SK-MEL-5 (cell line): ENCODE measurements at regions not wholly inside any gene's neighbourhood (a gene's known extent, or its start where the extent isn't known, plus 50 kb on each side); places are given as distances from the start of the nearest gene placed in this dataset.
A peak's percentile ranks its signal among the peaks of the same experiment; 100 is the strongest.

Source experiments
- DNase-seq: peaks from one replicate; pipeline ENCODE4 v3.0.0-alpha.2; 2016; ENCODE audit warnings: low read depth, low spot score
- in situ Hi-C: cut with HindIII; loops from 2 replicates; pipeline ENCODE4 v1.10.0; 2016; ENCODE audit warnings: low sequenced_read_pairs, high pct_unique_total_duplicates, low pct_unique_long_range_greater_than_20kb

GRCh38 chr18:70423120-70423519, 134.3 kb downstream of the SOCS6 start:
- DNase-seq, result no peak
- in situ Hi-C loops, result no loop called here

- in situ Hi-C loops, result no loop called here
- no peak for DNase-seq
Measured at GRCh38 chr18:70422391-70422965, 133.6 kb downstream of the SOCS6 start.

- in situ Hi-C loops, result no loop called here
- DNase-seq, result peak; percentile 22
Measured at GRCh38 chr18:70421471-70422390, 132.9 kb downstream of the SOCS6 start.

GRCh38 chr18:70420146-70420898, 131.5 kb downstream of the SOCS6 start:
- in situ Hi-C loops, result no loop called here
- no peak for DNase-seq

- in situ Hi-C loops, result no loop called here
- no peak for DNase-seq
Measured at GRCh38 chr18:70419526-70419925, 130.7 kb downstream of the SOCS6 start.

- in situ Hi-C loops, result no loop called here
- DNase-seq, result no peak
Measured at GRCh38 chr18:70418546-70419311, 129.9 kb downstream of the SOCS6 start.

GRCh38 chr18:70417847-70418246, 129.0 kb downstream of the SOCS6 start:
- no peak for DNase-seq
- in situ Hi-C loops, result no loop called here

GRCh38 chr18:70416496-70416895, 127.7 kb downstream of the SOCS6 start:
- DNase-seq, result no peak
- in situ Hi-C loops, result no loop called here

- in situ Hi-C loops, result no loop called here
- DNase-seq, result no peak
Measured at GRCh38 chr18:70415823-70416488, 127.1 kb downstream of the SOCS6 start.

- DNase-seq, result no peak
- in situ Hi-C loops, result no loop called here
Measured at GRCh38 chr18:70414315-70414900, 125.6 kb downstream of the SOCS6 start.

GRCh38 chr18:70413455-70413854, 124.6 kb downstream of the SOCS6 start:
- DNase-seq, result no peak
- in situ Hi-C loops, result no loop called here

- in situ Hi-C loops, result no loop called here
- no peak for DNase-seq
Measured at GRCh38 chr18:70411876-70412435, 123.1 kb downstream of the SOCS6 start.

- in situ Hi-C loops, result no loop called here
Measured at GRCh38 chr18:70411307-70411706, 122.5 kb downstream of the SOCS6 start.

GRCh38 chr18:70405052-70405451, 116.2 kb downstream of the SOCS6 start:
- in situ Hi-C loops, result no loop called here
- DNase-seq, result no peak

More at GRCh38 chr18:70411307-70411706, 122.5 kb downstream of the SOCS6 start:
- DNase-seq, result no peak

GRCh38 chr18:70400476-70400875, 111.6 kb downstream of the SOCS6 start:
- no peak for DNase-seq
- in situ Hi-C loops, result no loop called here

- DNase-seq, result no peak
- in situ Hi-C loops, result no loop called here
Measured at GRCh38 chr18:70398076-70398475, 109.2 kb downstream of the SOCS6 start.
